ENCODE measurements at regions not wholly inside any gene's neighbourhood (a gene's known extent, or its start where the extent isn't known, plus 50 kb on each side); places are given as distances from the start of the nearest gene placed in this dataset.
A peak's percentile ranks its signal among the peaks of the same experiment; 100 is the strongest.

- TF ChIP-seq ZNF512 (CRISPR knock-in tag; IDR thresholded peaks at IDR 0.05) (0 out of 2 replicates have a peak, but pooled peaks have one; percentile 13), JARID2 (CRISPR knock-in tag; IDR thresholded peaks at IDR 0.05; ENCODE audit: insufficient replicate concordance) (no peak), RERE (CRISPR knock-in tag; IDR thresholded peaks at IDR 0.05; ENCODE audit: low read depth) (peak; percentile 93), BCL6 (CRISPR knock-in tag; IDR thresholded peaks at IDR 0.05) (peak; percentile 90), ZNF615 (CRISPR knock-in tag; IDR thresholded peaks at IDR 0.05; ENCODE audit: borderline replicate concordance) (peak; percentile 88; the same call in 1 of the 2 replicates), YEATS4 (CRISPR knock-in tag; IDR thresholded peaks at IDR 0.05; ENCODE audit: borderline replicate concordance) (peak; percentile 79; the same call in 1 of the 2 replicates), PCBP1 (IDR thresholded peaks at IDR 0.05; ENCODE audit: borderline replicate concordance, low read depth, low read length) (no peak), ZNF276 (CRISPR knock-in tag; IDR thresholded peaks at IDR 0.05; ENCODE audit: low read depth) (no peak), ONECUT2 (CRISPR knock-in tag; IDR thresholded peaks at IDR 0.05) (peak; percentile 81), RXRB (CRISPR knock-in tag; IDR thresholded peaks at IDR 0.05; ENCODE audit: borderline replicate concordance) (peak; percentile 90), HES4 (CRISPR knock-in tag; IDR thresholded peaks at IDR 0.05; ENCODE audit: borderline replicate concordance) (no peak), IRF2 (CRISPR knock-in tag; IDR thresholded peaks at IDR 0.05) (peak; percentile 93), ZNF878 (CRISPR knock-in tag; IDR thresholded peaks at IDR 0.05) (peak; percentile 94; the same call in 1 of the 2 replicates), ZBTB49 (CRISPR knock-in tag; IDR thresholded peaks at IDR 0.05; ENCODE audit: borderline replicate concordance) (no peak)
These were observed 245.0 kb upstream of the FN1 start (continued) for GRCh38 chr2:215680605-215681598.

Measured in HepG2 (cell line).